Peyer's patch (tissue), 4 donors: ENCODE measurements at regions not wholly inside any gene's neighbourhood (a gene's known extent, or its start where the extent isn't known, plus 50 kb on each side); places are given as distances from the start of the nearest gene placed in this dataset.

Experiments
- POLR2A ChIP-seq, 2 donors: fragments of 450-650 bp; IDR thresholded peaks; one replicate each; pipeline ENCODE4 v1.5.1; 2017; ENCODE audit warnings: antibody characterized with exemption in 2 of 2, mild to moderate bottlenecking in 2 of 2, moderate library complexity in 2 of 2
- TF ChIP-seq, protein P1 (sequence below), 6 experiments: fragments of 450-650 bp in 4 of 6; fragments of 200-600 bp in 2 of 6; sonication (generic) in 1 of 6; IDR thresholded peaks; one replicate each; pipeline ENCODE4 v1.5.1; 2017 to 2019; ENCODE audit warnings: antibody characterized with exemption in 6 of 6, mild to moderate bottlenecking in 3 of 6, moderate library complexity in 1 of 6

DNA sequence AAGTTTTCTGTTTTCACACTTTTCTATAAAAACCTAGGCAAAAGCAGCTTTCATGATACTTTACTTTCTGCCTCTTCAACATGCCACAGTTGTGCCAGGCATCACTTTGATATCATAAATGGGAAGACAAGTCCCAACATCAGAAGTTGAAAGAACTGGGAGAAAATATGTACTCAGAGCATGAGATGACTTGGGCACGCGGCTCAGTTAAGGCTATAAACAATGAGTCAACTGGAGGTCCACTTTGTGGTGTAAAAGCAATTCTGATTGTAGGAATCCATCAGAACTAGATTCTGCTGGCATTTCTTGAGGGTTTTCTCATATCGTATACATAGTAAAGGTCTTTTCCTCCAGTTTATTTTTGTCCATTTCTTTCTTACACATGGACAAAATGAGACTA, 109.7 kb upstream of the USP47 start:
- TF ChIP-seq POLR2A (IDR thresholded peaks at IDR 0.05): no peak
- TF ChIP-seq, protein P1, sequence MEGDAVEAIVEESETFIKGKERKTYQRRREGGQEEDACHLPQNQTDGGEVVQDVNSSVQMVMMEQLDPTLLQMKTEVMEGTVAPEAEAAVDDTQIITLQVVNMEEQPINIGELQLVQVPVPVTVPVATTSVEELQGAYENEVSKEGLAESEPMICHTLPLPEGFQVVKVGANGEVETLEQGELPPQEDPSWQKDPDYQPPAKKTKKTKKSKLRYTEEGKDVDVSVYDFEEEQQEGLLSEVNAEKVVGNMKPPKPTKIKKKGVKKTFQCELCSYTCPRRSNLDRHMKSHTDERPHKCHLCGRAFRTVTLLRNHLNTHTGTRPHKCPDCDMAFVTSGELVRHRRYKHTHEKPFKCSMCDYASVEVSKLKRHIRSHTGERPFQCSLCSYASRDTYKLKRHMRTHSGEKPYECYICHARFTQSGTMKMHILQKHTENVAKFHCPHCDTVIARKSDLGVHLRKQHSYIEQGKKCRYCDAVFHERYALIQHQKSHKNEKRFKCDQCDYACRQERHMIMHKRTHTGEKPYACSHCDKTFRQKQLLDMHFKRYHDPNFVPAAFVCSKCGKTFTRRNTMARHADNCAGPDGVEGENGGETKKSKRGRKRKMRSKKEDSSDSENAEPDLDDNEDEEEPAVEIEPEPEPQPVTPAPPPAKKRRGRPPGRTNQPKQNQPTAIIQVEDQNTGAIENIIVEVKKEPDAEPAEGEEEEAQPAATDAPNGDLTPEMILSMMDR (IDR thresholded peaks at IDR 0.05): no peak
